ENCODE measurements at regions not wholly inside any gene's neighbourhood (a gene's known extent, or its start where the extent isn't known, plus 50 kb on each side); places are given as distances from the start of the nearest gene placed in this dataset.

GRCh38 chr16:74188856-74189255 is 107.8 kb upstream of the PSMD7 start:
- TF ChIP-seq POLR2A (IDR thresholded peaks at IDR 0.05; ENCODE audit: low read length) (no peak), GATA1 (IDR thresholded peaks at IDR 0.05; ENCODE audit: low read depth, low read length) (no peak)
